Sigmoid colon (tissue), 6 donors: ENCODE measurements at regions not wholly inside any gene's neighbourhood (a gene's known extent, or its start where the extent isn't known, plus 50 kb on each side); places are given as distances from the start of the nearest gene placed in this dataset.

Source experiments
- DNase-seq: peaks from one replicate; pipeline ENCODE4 v3.0.0-alpha.2; 2019
- H3K27ac ChIP-seq, 4 donors: fragments of 200-600 bp; sonication (generic); one replicate each; pipeline ENCODE4 v1.5.1; 2016 to 2019; ENCODE audit warnings: mild to moderate bottlenecking in 1 of 4
- H3K27me3 ChIP-seq, 3 donors: fragments of 200-600 bp; sonication (generic); one replicate each; pipeline ENCODE4 v1.5.1; 2019; ENCODE audit warnings: mild to moderate bottlenecking in 1 of 3
- H3K36me3 ChIP-seq, 4 donors: fragments of 200-600 bp; sonication (generic); one replicate each; pipeline ENCODE4 v1.5.1; 2016 to 2019
- H3K4me1 ChIP-seq, 4 donors: fragments of 200-600 bp; sonication (generic); one replicate each; pipeline ENCODE4 v1.5.1; 2017 to 2019
- H3K4me3 ChIP-seq, 4 donors: fragments of 200-600 bp; sonication (generic); one replicate each; pipeline ENCODE4 v1.5.1; 2017 to 2019; ENCODE audit warnings: mild to moderate bottlenecking in 2 of 4, moderate library complexity in 1 of 4
- H3K9me3 ChIP-seq, 4 donors: fragments of 200-600 bp in 3 of 4; sonication (generic) in 3 of 4; one replicate each; pipeline versions ENCODE4 v1.5.1 to v1.6.1; 2013 to 2019
- EP300 ChIP-seq, 4 donors: sonication (generic); formaldehyde crosslinking; IDR thresholded peaks; one replicate each; pipeline ENCODE4 v1.6.1; 2017; ENCODE audit warnings: antibody characterized with exemption in 4 of 4
- POLR2A ChIP-seq, 2 donors: fragments of 450-650 bp; IDR thresholded peaks; one replicate each; pipeline ENCODE4 v1.6.1; 2016; ENCODE audit warnings: antibody characterized with exemption in 2 of 2, mild to moderate bottlenecking in 2 of 2, moderate library complexity in 2 of 2
- POLR2AphosphoS5 ChIP-seq, 4 donors: sonication (generic); formaldehyde crosslinking; IDR thresholded peaks; one replicate each; pipeline ENCODE4 v1.6.1; 2017; ENCODE audit warnings: antibody characterized with exemption in 4 of 4
- WGBS, 2 donors: extraction: QIAGEN DNeasy Blood & Tissue Kit; methylation state at CpG; one replicate each; pipeline ENCODE4 v1.1.7; 2013; 5-methylcytosine and 5-hydroxymethylcytosine counted together
- intact Hi-C: fragments of 100-400 bp; cut with DNase I; formaldehyde crosslinking; loops from one replicate; pipeline ENCODE4 v1.15.1; 2023
- TF ChIP-seq, protein P1 (sequence below), 4 experiments: fragments of 450-650 bp in 3 of 4; fragments of 200-600 bp in 1 of 4; IDR thresholded peaks; one replicate each; pipeline ENCODE4 v1.5.1; 2016 to 2019; ENCODE audit warnings: antibody characterized with exemption in 4 of 4, mild to moderate bottlenecking in 3 of 4, moderate library complexity in 2 of 4
- donor health status: healthy with polysubstance abuse.
- donor health status: healthy.

DNA sequence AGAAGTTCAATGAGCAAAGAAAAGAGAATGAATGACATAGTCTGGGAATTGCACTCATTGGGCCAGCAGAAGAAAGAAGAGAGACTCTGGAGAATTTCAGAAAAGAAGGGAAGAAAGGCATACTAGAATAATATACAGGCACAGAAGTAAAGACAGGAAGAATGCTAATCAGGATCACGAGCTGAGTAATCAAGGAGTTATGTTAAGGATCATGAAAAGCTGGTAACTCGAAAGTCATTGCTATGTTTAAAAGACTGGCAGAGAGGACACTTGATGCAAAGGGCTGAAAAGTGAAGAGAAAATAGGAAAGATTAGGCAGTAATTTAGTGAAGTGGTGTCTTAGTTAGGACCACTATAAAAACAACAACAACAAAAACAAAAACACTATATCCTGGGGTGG is 284.1 kb downstream of the ZBBX start:
- H3K36me3 ChIP-seq = no peaks in the 10 kb centered on the region
- no peaks in the 10 kb centered on the region for H3K9me3 ChIP-seq
- DNase-seq = no peak
- H3K4me1 ChIP-seq = no peaks in the 10 kb centered on the region
- H3K27me3 ChIP-seq = no peaks in the 10 kb centered on the region
- intact Hi-C loops = no loop called here
- WGBS, 2 donors = 51 to 77% methylated on average over 2 of the region's 2 CpGs
- H3K27ac ChIP-seq = no peak overlapping the region
- no peak overlapping the region for H3K4me3 ChIP-seq
- TF ChIP-seq POLR2AphosphoS5 (IDR thresholded peaks at IDR 0.05) (no peak), POLR2A (IDR thresholded peaks at IDR 0.05) (no peak), EP300 (IDR thresholded peaks at IDR 0.05) (no peak)
- TF ChIP-seq, protein P1, sequence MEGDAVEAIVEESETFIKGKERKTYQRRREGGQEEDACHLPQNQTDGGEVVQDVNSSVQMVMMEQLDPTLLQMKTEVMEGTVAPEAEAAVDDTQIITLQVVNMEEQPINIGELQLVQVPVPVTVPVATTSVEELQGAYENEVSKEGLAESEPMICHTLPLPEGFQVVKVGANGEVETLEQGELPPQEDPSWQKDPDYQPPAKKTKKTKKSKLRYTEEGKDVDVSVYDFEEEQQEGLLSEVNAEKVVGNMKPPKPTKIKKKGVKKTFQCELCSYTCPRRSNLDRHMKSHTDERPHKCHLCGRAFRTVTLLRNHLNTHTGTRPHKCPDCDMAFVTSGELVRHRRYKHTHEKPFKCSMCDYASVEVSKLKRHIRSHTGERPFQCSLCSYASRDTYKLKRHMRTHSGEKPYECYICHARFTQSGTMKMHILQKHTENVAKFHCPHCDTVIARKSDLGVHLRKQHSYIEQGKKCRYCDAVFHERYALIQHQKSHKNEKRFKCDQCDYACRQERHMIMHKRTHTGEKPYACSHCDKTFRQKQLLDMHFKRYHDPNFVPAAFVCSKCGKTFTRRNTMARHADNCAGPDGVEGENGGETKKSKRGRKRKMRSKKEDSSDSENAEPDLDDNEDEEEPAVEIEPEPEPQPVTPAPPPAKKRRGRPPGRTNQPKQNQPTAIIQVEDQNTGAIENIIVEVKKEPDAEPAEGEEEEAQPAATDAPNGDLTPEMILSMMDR (IDR thresholded peaks at IDR 0.05) = no peak

DNA sequence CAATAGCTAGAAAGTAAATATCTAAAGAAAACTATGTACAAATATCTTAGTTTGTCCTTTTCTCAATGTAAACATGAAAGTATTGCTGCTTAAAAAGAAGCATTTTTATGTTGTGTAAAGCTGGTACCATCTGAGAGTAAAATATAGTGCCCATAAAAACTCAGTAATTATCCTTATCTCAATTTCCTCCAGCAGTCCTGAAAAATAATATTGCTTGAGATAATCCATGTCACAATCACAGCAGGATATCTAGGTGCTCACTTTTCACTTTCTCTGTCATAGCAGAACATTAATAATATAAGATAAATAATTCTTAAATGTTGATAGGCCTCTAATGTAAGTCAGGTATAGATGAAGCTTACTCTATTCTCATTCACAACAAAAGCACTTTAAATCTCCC is 285.5 kb downstream of the ZBBX start:
- Histone ChIP-seq H3K36me3 (no peaks in the 10 kb centered on the region), H3K4me1 (peaks cover 0 to 6% (median 0%) of the 10 kb centered on the region in 4 donors), H3K27ac (no peak overlapping the region), H3K27me3 (no peaks in the 10 kb centered on the region), H3K9me3 (no peaks in the 10 kb centered on the region), H3K4me3 (no peak overlapping the region)
- TF ChIP-seq EP300 (IDR thresholded peaks at IDR 0.05) = no peak
- no peak for TF ChIP-seq POLR2AphosphoS5 (IDR thresholded peaks at IDR 0.05)
- TF ChIP-seq, protein P1 (IDR thresholded peaks at IDR 0.05) = no peak
- TF ChIP-seq POLR2A (IDR thresholded peaks at IDR 0.05) = no peak
- no peak for DNase-seq
- intact Hi-C loops = no loop called here

DNA sequence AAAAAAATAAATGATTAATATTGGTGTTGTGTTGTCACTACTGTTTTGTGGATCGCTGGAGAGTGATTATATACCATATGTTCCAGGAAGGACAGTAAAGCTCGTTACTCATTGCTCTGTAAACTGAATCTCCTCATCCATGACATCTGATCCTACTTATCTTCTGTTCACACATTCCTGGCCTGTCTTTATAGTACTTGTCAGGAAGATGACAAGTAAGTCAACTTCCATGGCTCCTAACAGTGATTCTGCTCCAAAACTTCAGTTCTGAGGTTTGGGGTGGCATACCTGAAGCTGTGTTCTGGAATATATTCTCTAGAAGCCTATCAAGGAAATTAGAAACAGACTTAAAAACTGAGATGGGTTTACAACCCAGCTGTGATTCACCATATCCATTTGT is 288.9 kb downstream of the ZBBX start:
- DNase-seq = no peak
- no peaks in the 10 kb centered on the region for H3K9me3 ChIP-seq
- H3K4me1 ChIP-seq = peaks cover 0 to 6% (median 0%) of the 10 kb centered on the region in 4 donors
- no peak overlapping the region for H3K4me3 ChIP-seq
- no peak overlapping the region for H3K27ac ChIP-seq
- H3K36me3 ChIP-seq = no peaks in the 10 kb centered on the region
- WGBS, 2 donors = 20 to 31% methylated on average over 2 of the region's 2 CpGs
- TF ChIP-seq POLR2AphosphoS5 (IDR thresholded peaks at IDR 0.05) (no peak), POLR2A (IDR thresholded peaks at IDR 0.05) (no peak), EP300 (IDR thresholded peaks at IDR 0.05) (no peak)
- TF ChIP-seq, protein P1 (IDR thresholded peaks at IDR 0.05) = no peak
- intact Hi-C loops = no loop called here
- H3K27me3 ChIP-seq = no peaks in the 10 kb centered on the region

DNA sequence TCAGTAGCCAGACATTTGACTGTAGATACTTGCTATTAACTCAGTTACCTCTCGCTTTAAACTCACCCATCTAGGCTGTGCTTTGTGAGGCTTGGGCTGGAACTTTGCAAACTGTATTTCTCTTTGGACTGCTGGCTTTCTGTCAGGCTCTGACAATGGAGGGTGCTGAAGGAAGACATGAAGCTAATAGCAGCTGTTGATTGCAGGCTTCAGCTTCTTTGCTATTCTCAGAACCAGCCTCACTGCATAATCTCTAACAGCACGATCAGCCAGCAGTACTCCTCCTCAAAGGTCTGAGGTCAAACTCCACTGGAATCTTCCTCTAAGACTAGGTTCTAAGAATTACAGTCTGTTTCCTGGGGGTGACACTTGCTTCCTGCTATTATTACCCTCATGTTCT is 295.6 kb downstream of the ZBBX start:
- WGBS, 2 donors = 46 to 51% methylated on average over 2 of the region's 2 CpGs
- intact Hi-C loops = no loop called here

More for the DNA sequence above, 295.6 kb downstream of the ZBBX start:
- H3K4me1 ChIP-seq = no peaks in the 10 kb centered on the region
- no peaks in the 10 kb centered on the region for H3K27me3 ChIP-seq
- H3K36me3 ChIP-seq = no peaks in the 10 kb centered on the region
- DNase-seq = no peak
- no peak overlapping the region for H3K27ac ChIP-seq
- TF ChIP-seq POLR2AphosphoS5 (IDR thresholded peaks at IDR 0.05) (no peak), EP300 (IDR thresholded peaks at IDR 0.05) (no peak), POLR2A (IDR thresholded peaks at IDR 0.05) (no peak)
- TF ChIP-seq, protein P1 (IDR thresholded peaks at IDR 0.05) = no peak
- H3K4me3 ChIP-seq = no peak overlapping the region
- H3K9me3 ChIP-seq = no peaks in the 10 kb centered on the region
